WI38 (cell line): ENCODE measurements at regions not wholly inside any gene's neighbourhood (a gene's known extent, or its start where the extent isn't known, plus 50 kb on each side); places are given as distances from the start of the nearest gene placed in this dataset.
"Not testable (repeated sequence)": the region's sequence is repeated elsewhere in the genome, so short reads cannot be mapped to it uniquely, and the experiment has no call there.

ENCODE experiments used
- H3K4me3 ChIP-seq: 2 replicates; pipeline ENCODE4 v1.5.1; 2011; ENCODE audit warnings: low read depth, mild to moderate bottlenecking, control low read depth, low read length
- TF ChIP-seq, protein P1 (sequence below): IDR thresholded peaks from 2 replicates; pipeline ENCODE4 v1.5.1; 2012; ENCODE audit warnings: low read depth, mild to moderate bottlenecking, control low read depth, low read length

DNA sequence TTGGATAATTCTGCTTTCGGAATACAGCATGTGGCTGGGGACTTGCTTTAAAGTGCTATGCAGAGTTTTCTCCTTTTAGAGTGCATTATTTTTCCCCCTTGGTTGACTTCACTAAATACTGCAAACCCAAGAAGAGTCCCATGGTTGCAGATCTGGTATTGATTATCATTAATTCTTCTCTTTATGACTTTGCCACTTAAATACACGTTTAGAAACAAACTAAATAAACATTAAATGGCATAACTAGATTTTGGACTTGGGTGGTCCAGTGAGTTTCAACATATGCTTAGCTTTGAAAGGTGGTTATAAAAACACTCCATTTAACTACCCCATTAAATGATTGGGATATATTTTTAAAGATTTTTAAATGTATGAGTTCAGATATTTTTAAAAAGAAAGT, 279.2 kb downstream of the SOX4 start:
- no peak overlapping the region for H3K4me3 ChIP-seq
- TF ChIP-seq, protein P1, sequence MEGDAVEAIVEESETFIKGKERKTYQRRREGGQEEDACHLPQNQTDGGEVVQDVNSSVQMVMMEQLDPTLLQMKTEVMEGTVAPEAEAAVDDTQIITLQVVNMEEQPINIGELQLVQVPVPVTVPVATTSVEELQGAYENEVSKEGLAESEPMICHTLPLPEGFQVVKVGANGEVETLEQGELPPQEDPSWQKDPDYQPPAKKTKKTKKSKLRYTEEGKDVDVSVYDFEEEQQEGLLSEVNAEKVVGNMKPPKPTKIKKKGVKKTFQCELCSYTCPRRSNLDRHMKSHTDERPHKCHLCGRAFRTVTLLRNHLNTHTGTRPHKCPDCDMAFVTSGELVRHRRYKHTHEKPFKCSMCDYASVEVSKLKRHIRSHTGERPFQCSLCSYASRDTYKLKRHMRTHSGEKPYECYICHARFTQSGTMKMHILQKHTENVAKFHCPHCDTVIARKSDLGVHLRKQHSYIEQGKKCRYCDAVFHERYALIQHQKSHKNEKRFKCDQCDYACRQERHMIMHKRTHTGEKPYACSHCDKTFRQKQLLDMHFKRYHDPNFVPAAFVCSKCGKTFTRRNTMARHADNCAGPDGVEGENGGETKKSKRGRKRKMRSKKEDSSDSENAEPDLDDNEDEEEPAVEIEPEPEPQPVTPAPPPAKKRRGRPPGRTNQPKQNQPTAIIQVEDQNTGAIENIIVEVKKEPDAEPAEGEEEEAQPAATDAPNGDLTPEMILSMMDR, result no peak

DNA sequence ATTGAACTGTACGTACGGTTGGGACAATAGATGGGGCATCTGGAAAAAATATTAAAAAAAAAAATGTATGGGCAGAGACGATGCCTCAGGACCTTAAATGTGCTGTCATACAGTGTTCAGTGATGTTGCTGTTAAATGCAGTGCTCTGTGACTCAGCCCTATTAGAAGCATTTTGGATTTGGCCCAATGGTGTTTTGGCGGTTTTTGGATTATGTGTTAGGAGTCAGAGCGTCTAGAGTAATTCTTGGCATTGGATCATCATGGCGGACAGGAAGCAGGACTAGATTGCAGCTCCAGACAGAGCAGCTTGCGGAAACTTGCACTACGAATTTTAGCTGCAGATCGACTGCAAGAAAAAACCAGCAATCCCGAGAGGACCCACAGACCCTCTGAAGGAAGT, 280.0 kb downstream of the SOX4 start:
- TF ChIP-seq, protein P1, result no peak
- no peak overlapping the region for H3K4me3 ChIP-seq

DNA sequence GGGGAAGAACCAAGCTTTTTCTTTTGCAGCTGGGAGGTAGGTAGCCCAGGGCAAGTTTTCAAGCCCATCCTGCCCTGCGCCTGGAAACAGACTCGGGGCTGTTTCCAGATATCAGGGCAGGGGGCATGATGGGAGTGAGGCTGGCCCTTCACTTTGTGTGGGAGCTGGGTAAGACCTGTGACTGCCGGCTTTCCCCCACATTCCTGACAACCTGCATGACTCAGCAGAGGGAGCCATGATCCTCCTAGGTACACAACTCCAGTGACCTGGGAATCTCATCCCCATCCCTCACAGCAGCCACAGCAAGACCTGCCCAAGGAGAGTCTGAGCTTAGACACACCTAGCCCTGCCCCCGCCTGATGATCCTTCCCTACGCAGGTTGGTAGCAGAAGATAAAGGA, 280.8 kb downstream of the SOX4 start:
- H3K4me3 ChIP-seq, result no peak overlapping the region
- TF ChIP-seq, protein P1, result no peak

DNA sequence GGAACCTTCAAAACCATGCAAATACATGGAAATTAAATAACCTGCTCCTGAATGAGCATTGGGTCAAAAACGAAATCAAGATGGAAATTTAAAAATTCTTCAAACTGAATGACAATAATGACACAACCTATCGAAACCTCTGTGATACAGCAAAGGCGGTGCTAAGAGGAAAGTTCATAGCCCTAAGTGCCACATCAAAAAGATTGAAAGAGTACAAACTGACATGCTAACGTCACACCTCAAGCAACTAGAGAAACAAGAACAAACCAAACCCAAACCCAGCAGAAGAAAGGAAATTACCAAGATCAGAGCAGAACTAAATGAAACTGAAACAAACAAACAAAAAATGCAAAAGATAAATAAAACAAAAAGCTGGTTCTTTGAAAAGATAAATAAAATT, 283.5 kb downstream of the SOX4 start:
- not testable (repeated sequence) for H3K4me3 ChIP-seq

DNA sequence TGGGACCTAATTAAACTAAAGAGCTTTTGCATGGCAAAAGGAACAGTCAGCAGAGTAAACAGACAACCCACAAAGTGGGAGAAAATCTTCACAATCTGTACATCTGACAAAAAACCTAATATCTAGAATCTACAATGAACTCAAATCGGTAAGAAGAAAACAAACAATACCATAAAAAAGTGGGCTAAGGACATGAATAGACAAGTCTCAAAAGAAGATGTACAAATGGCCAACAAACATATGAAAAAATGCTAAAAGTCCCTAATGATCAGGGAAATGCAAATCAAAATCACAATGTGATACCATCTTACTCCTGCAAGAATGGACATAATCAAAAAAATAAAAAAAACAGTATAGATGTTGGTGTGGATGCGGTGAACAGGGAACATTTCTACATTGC, 286.7 kb downstream of the SOX4 start:
- not testable (repeated sequence) for H3K4me3 ChIP-seq

DNA sequence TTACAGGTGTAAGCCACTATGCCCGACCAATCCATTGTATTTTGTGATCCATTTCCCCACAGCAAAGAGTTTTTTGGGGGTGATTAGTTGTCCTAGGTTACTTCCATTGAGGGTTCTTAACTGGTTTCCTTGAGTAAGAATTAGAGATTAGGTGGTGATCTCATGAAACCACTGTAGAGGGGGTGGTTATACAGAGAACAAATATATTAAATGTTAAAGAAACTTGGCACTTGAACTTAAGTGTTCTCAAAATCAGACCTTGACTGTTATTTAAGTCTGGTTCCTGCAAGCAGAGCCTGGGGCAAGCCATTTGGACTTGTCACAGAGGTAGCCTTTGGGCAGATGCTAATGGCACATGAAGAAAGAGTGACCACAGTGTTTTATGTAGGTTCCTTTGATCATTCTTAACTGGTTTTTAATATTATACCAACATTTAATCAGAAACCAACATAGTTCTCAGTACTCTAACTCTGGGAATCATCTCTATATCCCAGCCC, 288.5 kb downstream of the SOX4 start:
- no peak overlapping the region for H3K4me3 ChIP-seq
- TF ChIP-seq, protein P1, result no peak

DNA sequence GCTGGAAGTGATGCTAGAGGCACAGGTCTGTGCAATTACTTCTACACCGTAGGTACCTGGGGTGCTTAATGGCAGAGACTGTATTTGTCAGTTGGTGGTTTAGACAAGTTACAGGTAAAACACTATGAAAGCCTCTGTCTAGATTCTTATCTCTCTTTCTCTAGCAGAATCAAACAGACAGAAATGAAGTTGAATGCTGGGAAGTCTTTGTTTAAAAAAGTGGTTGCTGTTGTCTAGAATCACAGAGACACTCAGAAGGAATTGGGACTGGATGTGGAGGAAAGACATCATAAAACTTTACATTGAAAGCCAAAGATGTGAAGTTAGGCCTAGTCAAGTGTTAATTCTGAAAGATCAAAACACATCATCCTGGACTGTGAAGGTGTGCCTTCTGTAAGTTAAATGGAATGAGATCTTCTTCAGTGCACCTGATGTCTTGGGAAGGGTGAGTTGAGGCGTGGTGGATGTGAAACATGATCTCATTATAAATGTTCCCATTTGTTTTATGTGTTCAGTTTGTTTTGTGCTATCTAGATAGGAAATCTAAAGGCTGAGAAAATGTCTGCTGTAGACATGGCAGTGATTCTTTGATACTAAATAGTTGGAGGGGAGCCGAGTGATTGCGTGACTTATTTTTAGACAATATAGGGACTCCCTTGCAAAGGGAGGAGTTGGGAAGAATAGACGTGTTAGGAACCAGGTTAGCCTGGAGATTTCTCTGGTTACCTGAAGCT, 290.2 kb downstream of the SOX4 start:
- TF ChIP-seq, protein P1, result no peak
- no peak overlapping the region for H3K4me3 ChIP-seq

DNA sequence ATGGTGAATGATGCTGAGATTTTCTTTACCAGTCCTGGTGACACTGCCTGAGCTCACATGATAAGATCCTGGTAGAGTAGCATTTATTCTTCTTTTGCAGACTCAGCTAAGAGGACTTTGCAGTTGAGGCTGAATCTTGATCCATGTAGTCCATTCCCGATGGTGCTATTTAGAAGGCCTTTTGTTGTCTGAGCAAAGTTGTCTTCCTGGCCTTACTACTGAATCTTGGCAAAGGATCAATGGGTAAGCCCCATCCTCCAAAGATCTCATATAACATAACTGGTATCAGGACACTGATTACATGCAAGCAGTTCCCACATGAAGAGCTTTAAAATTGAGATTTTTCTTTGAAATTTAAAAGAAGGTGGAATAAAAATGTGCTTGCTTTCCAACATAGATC, 291.6 kb downstream of the SOX4 start:
- no peak overlapping the region for H3K4me3 ChIP-seq
- TF ChIP-seq, protein P1, result no peak
